Caki2 (cell line): ENCODE measurements at regions not wholly inside any gene's neighbourhood (a gene's known extent, or its start where the extent isn't known, plus 50 kb on each side); places are given as distances from the start of the nearest gene placed in this dataset.
"Not testable (repeated sequence)": the region's sequence is repeated elsewhere in the genome, so short reads cannot be mapped to it uniquely, and the experiment has no call there.

Experiments used
- DNase-seq: peaks from one replicate; pipeline ENCODE4 v3.0.0-alpha.2; 2015; ENCODE audit warnings: low read depth
- in situ Hi-C: cut with HindIII; loops from 2 replicates; pipeline ENCODE4 v1.10.0; 2016; ENCODE audit warnings: low sequenced_read_pairs, low pct_unique_long_range_greater_than_20kb, mixed read lengths

DNA sequence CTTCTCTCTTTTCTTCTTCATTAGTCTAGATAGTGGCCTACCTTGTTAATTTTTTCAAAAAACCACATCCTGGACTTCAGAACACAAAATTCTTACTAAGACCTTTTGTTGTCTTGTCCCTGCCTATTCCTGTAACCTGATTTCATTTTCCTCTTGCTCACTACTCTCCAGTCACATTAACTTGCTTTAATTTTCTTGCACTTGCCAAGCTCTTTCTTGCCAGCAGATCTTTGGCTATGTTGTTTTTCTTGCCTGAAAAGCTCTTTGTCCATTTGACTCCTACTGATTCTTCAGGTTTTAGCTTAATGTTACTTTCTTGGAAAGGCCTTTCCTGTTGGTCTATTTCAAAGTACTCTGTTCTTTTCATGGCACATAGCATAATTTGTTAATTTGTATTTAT lies 356.8 kb downstream of the OSTF1 start:
- in situ Hi-C loops = no loop called here

DNA sequence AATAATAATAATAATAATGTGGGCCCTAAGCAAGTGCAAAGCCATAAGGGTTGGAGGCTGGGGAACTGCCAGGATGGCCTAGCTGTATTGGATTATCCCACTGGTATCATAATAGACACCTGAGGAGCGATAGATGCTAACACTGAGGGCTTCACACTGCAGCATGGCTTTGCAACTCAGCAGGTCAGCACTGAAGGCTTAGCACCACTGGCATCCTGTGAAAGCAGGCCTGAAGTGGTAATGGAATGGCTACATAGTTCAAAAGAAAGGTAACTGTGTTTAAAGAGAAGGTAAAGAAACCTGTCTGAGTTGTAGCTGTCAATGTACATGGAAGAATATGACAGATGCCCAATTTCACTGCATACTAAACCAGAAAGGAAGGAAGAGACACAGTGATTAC lies 359.0 kb downstream of the OSTF1 start:
- no peak for DNase-seq
- in situ Hi-C loops = no loop called here

More for the DNA sequence above, 356.8 kb downstream of the OSTF1 start:
- DNase-seq = no peak

DNA sequence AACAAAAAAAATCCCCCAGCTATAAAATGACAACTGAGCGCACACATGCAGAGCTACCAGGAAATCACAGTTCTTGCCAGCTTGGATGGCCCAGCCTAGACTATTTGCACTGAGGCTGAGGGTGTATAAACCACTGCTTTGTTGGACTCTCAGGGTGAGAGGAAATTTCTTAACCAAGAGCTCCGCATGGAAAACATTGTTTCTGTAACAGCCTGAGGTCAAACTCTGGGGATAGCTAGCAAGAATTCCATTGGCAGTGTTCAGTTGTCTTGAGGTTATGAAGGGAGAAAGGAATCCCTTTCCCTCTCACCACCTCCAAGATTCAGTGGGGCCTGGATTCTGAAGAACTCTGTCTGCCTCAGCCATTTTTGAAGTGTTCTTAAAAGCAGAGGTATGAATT lies 360.0 kb downstream of the OSTF1 start:
- in situ Hi-C loops = no loop called here
- DNase-seq = no peak

DNA sequence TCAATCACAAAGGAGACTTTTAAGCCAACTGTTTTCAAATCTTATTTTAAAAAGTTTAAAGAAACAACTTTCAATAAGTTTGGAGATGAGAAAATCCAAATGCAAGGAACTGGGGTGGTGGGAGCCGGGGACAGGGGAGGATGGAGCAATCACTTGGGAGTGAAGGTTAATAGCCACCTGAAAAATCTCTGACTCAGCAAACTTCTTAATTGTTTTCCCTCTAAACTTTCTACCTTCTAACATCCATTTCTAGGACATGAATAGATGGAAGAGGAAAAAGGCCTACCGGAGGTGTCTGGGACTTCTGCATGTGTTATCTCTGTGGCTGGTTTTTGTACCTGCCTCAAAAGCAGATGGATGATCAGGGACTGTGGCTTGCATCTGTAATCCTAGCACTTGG lies 360.6 kb downstream of the OSTF1 start:
- DNase-seq = no peak
- in situ Hi-C loops = no loop called here

DNA sequence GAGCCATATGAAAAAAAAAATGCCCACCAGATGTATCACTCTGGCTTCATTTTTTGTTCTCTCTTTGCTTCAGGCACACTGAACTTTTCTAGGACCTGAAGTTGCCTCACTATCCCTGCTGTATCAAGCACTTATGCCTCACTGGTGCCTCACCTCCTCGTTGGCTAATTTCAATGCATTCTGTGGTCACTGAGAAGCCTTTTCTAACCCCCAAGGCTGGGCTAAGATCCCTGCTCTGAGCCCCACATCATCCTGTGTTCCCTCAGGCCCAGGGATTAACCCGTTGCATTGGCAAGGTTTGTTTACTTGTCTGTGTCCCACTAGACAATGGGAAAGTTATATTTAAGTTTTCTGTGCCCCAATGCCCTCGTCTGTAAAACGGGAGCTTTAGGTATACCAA lies 362.7 kb downstream of the OSTF1 start:
- DNase-seq = no peak
- in situ Hi-C loops = no loop called here

DNA sequence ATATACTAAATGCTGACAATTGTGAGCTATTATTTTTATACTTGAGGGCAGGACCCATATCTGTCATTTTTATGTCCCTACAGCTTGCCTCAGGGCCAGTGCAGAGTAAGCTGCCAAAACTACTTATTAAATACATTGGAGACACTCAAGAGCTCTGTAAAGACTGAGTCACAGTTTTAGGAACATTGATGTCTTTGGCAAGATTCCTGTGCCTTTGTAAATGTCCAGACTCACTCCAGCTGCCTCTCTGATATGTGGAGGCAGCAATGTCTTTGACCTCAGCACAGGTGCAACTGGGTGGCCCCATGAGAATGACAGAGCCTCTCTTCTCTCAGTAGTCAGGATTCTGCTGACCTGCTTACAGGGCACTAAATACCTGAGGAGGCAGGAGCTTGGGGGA lies 363.2 kb downstream of the OSTF1 start:
- in situ Hi-C loops = no loop called here
- no peak for DNase-seq

DNA sequence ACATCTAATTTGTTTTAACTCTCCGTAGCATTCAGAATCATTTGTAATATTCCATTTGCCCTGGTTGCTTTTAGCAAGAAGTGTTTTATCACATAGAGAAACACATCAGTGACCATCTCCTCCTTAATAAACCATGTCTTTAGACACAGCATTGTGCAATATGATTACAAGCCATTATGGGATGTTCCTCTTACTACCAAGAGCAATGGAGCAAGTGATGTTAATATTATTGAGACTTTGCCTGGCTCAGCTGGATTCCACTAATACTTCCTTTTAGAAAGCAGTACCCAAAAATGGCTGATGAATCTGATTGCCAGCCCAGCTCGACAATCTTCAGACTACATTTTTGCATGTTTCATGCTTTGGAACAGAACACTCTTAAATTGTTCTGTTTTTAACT lies 364.2 kb downstream of the OSTF1 start:
- DNase-seq = no peak
- in situ Hi-C loops = no loop called here

DNA sequence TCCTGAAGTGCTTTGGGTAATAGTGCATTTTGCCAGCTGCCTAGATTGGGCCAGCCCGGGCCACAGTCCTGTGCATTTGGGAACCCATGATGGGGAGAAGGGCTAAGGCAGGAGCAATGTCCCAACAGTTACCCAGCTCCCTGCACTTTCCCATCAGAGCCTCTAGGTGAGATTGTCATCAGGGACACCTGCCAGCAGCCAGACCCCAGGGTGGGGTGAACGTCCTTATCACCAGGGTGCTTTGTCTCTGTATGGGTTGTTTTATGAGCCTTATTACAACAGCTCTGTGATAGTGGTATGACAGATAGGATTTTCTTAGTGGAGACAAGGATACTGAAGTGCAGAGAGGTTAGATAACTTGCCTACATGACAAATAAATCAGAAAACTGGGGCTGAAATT lies 365.7 kb downstream of the OSTF1 start:
- DNase-seq = no peak

DNA sequence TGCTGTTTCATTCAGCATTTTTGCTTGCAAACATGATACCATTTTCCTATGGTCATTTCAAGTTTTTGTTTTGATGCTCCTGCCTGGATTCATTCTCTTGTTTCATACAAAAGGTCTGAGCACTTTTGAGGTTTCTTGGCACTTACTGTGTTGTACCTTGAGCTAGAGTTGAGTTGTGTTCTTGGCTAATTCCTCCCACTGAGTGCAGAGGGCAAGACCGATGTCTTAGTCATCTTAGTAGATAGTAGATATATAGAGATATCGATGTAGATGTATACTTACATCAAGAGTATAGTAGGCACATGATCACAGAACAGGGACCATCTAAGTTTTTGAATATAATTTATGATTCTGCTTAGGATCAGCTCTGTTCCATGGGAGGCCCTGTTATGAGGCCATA lies 366.6 kb downstream of the OSTF1 start:
- in situ Hi-C loops = no loop called here
- no peak for DNase-seq

More for the DNA sequence above, 365.7 kb downstream of the OSTF1 start:
- in situ Hi-C loops = no loop called here

DNA sequence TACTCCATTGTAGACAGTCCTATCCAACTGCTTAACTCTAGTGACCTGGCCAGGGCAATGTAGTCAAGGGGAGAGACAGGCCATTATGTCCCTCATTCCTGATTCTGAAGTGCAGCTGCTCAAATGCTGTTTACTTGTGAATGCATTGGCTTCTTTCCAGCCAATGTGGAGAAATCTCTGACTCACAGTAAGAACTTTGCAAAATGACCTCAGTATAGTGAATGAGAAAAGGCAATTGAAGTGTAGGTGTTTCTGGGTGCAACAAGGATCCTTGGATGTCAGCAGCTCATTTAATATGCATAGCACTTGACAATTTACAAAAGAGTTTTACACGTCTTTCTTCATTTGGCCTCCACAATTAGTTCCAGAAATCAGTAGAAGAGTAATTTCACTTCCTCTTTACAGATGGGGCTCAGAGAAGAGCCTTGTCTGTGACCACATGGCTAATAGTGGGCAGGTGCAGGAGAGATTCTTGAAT lies 367.2 kb downstream of the OSTF1 start:
- no peak for DNase-seq
- in situ Hi-C loops = no loop called here

DNA sequence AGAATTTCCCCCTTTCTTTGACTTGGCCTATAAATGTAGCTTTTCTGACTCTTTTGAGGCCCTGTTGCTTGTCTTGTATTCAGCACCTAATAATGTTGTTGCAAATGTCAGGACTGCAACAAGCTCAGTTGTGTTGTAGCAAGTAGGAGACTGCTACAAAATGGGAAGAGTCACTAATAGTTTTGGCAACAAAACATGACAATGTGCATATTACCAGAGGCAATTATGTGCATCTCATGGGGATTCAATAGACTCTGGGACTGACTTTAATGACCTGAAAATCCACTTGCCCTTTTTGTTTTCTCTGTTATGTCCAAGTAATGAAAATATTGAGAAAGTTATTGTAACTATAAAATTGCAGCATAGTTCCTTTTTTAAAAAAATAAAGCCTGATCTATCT lies 368.4 kb downstream of the OSTF1 start:
- in situ Hi-C loops = no loop called here
- DNase-seq = no peak

DNA sequence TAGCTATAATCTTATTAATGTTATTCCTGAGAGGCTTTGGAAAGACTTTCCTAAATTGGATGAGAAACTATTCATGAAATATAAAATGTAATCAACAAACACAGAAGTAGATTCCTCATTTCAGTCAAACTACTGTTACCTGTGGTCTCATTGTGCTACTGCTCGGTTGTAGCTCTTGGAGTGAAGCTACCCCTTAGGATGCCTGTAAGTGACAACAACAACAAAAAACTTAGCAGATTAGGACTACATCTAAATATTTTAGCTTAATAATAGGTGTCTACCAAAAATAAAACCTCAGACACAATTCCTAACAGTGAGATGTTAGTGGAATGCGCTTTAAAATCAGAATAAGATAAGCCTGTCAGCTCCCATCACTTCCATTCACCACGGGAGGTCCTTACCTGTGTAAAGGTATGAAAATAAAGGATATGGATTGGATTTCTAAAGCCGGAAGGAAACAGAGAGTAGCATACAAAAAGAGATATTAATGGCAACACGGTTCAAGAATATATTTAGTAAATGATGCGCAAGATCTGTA lies 369.2 kb downstream of the OSTF1 start:
- in situ Hi-C loops = no loop called here
- no peak for DNase-seq

DNA sequence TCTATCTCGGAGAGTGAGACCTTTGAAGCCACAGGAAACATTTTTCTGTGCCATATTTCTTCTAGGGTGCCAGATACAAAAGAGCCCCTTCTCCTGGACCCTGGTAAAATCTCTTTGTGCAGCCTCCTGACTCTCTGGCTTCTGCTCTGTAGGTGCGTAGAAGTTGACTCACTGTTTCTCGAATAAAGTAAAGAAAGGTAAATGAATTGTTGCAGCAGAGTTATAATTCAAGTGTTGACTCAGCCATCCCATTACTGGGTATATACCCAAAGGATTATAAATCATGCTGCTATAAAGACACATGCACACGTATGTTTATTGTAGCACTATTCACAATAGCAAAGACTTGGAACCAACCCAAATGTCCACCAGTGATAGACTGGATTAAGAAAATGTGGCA lies 371.0 kb downstream of the OSTF1 start:
- in situ Hi-C loops, DNase-seq: not testable (repeated sequence)

DNA sequence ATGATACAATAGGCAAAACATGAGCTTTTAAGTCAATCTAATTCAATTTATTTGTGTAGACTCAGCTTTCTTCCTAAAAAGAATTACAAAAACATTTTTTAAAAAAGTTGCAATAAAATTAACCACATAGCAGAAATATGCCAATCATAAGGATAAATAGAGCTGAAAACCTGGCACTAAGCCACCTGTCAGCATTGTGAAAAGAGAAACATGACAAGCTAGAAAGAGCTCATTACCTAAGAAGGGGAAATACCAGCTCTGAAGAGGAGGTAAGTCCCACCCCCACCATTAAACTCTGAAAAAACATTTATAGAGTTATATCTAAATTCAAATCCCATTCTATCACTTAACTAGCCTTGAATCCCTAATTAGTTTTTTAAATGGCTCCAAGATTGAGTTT lies 372.9 kb downstream of the OSTF1 start:
- in situ Hi-C loops = no loop called here
- DNase-seq = no peak

DNA sequence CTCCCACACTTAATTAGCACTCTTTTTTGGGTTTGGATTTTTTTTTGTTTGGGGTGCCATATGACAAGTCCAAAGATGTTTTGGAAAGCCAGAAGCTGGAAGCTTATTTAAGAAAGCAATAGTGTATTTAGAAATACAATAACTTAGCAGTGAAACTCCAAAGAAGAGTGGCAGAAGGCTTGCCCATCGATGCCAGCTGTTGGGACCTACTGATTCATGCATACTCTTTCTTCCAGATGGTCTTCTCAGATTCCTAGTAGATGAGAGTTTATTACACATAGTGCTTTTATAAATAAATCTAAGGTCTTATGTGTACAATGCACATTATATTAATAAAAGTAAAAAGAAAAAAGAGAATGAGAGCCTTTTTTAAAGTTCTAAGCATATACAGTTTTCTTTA lies 374.6 kb downstream of the OSTF1 start:
- in situ Hi-C loops = no loop called here
- DNase-seq = no peak

DNA sequence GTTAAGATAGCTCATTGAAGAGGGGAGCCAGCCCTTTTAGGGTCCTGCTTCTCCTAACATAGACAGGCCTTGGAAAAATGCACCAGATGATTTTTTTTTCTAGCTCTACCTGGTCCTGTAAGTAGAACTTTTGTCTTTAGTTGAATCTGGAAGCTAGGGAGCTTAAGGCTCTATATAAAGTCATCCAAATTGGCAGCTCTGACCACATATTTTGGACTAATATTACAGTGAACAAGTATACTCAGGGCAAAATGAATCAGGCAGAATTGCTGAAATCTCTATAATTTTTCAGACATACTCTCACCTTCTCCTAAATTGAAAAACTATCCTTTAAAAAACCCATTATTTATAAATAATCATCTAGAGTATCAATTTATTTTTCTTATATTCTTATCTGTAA lies 375.6 kb downstream of the OSTF1 start:
- in situ Hi-C loops = no loop called here
- no peak for DNase-seq

DNA sequence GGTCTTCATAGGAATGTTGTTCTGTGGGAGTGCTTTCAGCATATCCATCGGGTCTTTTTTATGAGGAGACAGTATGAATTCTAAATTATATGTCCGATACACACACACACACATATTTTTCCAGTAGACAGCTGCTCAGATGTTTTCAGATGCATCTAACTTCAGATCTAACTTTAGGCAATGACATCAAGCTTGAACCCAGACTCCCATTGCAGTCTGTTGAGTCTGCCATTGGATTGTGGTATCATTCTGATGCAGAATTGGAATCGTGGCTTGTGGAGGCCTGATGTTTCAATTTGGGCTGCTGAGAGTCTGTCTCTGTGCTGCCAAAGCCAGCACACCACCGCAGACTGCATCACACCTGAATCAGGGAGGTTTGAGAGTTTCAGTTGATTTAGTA lies 376.4 kb downstream of the OSTF1 start:
- in situ Hi-C loops = no loop called here
- no peak for DNase-seq

DNA sequence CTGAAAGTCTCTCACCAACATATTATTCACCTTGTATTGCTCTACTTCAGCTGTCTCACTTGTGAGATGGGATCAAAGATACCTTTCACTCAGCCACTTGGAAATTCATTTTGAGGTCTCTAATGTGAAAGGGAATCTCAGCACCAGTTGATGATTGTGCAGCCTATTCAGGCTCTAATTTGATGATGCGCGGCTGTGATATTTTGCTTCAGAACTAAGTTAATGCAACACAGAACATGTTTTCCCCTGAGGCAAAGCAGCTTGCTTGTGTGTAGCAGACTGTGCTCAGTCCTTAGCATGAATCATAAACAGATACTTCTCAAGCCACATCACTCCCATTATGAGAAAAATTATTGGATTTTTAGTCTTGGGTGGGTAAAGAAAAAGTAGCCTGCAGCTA lies 378.8 kb downstream of the OSTF1 start:
- DNase-seq = no peak
- in situ Hi-C loops = no loop called here

DNA sequence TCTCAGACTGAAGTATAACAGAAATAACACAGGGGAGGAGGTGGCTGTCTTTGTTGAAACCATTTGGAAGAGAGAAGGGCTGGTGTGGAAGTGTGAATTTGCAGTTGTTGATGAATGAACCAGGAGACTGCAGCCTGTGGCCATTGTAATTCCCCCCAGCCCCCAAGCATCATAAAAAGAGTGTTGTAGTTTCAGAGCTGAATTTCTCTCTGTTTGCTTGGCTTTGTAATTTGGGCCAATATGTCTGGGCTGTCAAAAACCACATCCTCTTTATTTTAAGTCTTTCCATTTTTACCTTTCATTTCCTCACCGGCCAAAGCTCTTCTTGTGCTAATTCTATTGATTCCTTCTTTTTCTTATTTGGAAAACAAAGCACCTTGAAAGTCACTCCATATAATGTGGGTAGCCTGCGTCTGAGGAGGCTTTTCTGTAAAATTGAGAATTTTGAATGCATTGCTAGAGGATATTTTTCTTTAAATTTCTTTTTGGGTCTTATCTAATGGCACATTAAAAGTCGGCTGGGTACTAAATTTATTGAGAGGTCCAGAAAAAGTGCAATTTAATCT lies 383.3 kb downstream of the OSTF1 start:
- no peak for DNase-seq
- in situ Hi-C loops = no loop called here

DNA sequence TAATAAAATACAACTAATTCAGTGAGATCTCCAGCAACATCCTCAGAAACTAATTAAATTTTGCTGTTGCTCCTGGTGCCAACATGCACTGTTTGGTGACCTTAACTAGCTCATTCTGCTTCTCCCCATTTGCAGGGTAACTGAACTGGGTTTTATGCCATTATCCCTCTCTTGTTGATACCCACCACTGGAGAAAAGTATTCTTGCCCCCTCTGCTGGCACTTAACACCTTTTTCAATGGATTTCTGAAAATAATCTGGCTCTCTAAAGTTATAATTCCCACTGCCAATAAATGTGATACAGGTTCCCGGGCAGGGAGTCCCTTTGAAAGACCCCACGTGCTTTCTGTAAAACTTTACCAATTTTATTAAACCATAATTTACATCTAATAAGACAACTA lies 394.3 kb downstream of the OSTF1 start:
- DNase-seq = no peak
- in situ Hi-C loops = no loop called here

DNA sequence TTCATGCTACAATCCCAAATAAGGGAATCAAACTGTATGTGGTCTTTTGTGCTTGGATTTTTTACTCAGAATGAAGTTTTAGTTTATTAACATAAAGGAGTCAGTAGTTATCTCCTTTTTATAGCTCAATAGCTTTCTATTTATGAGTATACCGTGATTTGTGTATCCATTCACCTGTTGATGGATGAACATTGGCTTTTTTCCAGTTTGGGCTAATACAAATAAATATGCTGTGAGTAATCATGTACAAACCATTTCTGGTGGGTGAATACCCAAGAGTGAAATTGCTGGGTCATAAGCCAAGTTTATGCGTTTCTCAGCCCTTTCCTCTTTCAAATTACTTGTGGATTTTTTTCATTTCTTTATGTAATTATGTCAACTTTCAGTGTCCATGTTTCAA lies 395.3 kb downstream of the OSTF1 start:
- in situ Hi-C loops = no loop called here
- DNase-seq = no peak
